ENCODE measurements at regions not wholly inside any gene's neighbourhood (a gene's known extent, or its start where the extent isn't known, plus 50 kb on each side); places are given as distances from the start of the nearest gene placed in this dataset.

GRCh38 chr3:86547692-86548091 lies 443.3 kb downstream of the VGLL3 start:
- no peak for DNase-seq (ENCODE audit: low read depth in 2 of 2)
- Histone ChIP-seq H3K9me3 (ENCODE audit: control insufficient read depth, insufficient read depth, low read depth, low read length) (no peaks in the 10 kb centered on the region), H2AFZ (ENCODE audit: low read length) (no peak overlapping the region), H3K9ac (ENCODE audit: insufficient read depth, low read length) (no peak overlapping the region), H3K4me3 (replicated peaks in 1 of 4; ENCODE audit: control extremely low read depth in 1 of 4, insufficient read depth in 1 of 4, low read depth in 3 of 4, low read length in 4 of 4) (no peak overlapping the region), H3K36me3 (ENCODE audit: control insufficient read depth, insufficient read depth, low read length) (no peaks in the 10 kb centered on the region), H3K4me1 (ENCODE audit: control insufficient read depth, extremely low read depth, insufficient read depth, low read length) (no peaks in the 10 kb centered on the region), H3K27me3 (ENCODE audit: control insufficient read depth, insufficient read depth, low read length) (no peaks in the 10 kb centered on the region), H4K20me1 (ENCODE audit: control insufficient read depth, extremely low read depth, insufficient read depth, low read length) (no peaks in the 10 kb centered on the region), H3K4me2 (ENCODE audit: extremely low read depth, insufficient read depth, low read length) (no peak overlapping the region), H3K79me2 (ENCODE audit: control insufficient read depth, insufficient read depth, low read length) (no peaks in the 10 kb centered on the region), H3K27ac (ENCODE audit: insufficient read depth, low read length) (no peak overlapping the region)
- TF ChIP-seq EZH2 (IDR thresholded peaks at IDR 0.05; ENCODE audit: low read length, missing control alignments), result no peak
- TF ChIP-seq CTCF (conservative IDR thresholded peaks at IDR 0.05 in 1 of 2, IDR thresholded peaks at IDR 0.05 in 1 of 2; ENCODE audit: low read depth in 1 of 2, low read length in 2 of 2), result no peak

- Histone ChIP-seq H2AFZ (ENCODE audit: low read length) (no peak overlapping the region), H3K4me1 (ENCODE audit: control insufficient read depth, extremely low read depth, insufficient read depth, low read length) (no peaks in the 10 kb centered on the region), H3K9ac (ENCODE audit: insufficient read depth, low read length) (no peak overlapping the region), H3K79me2 (ENCODE audit: control insufficient read depth, insufficient read depth, low read length) (no peaks in the 10 kb centered on the region), H3K4me3 (replicated peaks in 1 of 4; ENCODE audit: control extremely low read depth in 1 of 4, insufficient read depth in 1 of 4, low read depth in 3 of 4, low read length in 4 of 4) (no peak overlapping the region), H3K27me3 (ENCODE audit: control insufficient read depth, insufficient read depth, low read length) (no peaks in the 10 kb centered on the region), H3K27ac (ENCODE audit: insufficient read depth, low read length) (no peak overlapping the region), H4K20me1 (ENCODE audit: control insufficient read depth, extremely low read depth, insufficient read depth, low read length) (no peaks in the 10 kb centered on the region), H3K9me3 (ENCODE audit: control insufficient read depth, insufficient read depth, low read depth, low read length) (no peaks in the 10 kb centered on the region), H3K36me3 (ENCODE audit: control insufficient read depth, insufficient read depth, low read length) (no peaks in the 10 kb centered on the region), H3K4me2 (ENCODE audit: extremely low read depth, insufficient read depth, low read length) (no peak overlapping the region)
- DNase-seq (ENCODE audit: low read depth in 2 of 2), result no peak
- no peak for TF ChIP-seq EZH2 (IDR thresholded peaks at IDR 0.05; ENCODE audit: low read length, missing control alignments)
- TF ChIP-seq CTCF (conservative IDR thresholded peaks at IDR 0.05 in 1 of 2, IDR thresholded peaks at IDR 0.05 in 1 of 2; ENCODE audit: low read depth in 1 of 2, low read length in 2 of 2), result no peak
These were observed 453.8 kb downstream of the VGLL3 start for GRCh38 chr3:86537171-86537570.

GRCh38 chr3:86519819-86520218 lies 471.1 kb downstream of the VGLL3 start:
- Histone ChIP-seq H3K27me3 (ENCODE audit: control insufficient read depth, insufficient read depth, low read length) (no peaks in the 10 kb centered on the region), H3K79me2 (ENCODE audit: control insufficient read depth, insufficient read depth, low read length) (no peaks in the 10 kb centered on the region), H3K4me2 (ENCODE audit: extremely low read depth, insufficient read depth, low read length) (no peak overlapping the region), H2AFZ (ENCODE audit: low read length) (no peak overlapping the region), H3K4me1 (ENCODE audit: control insufficient read depth, extremely low read depth, insufficient read depth, low read length) (no peaks in the 10 kb centered on the region), H3K9ac (ENCODE audit: insufficient read depth, low read length) (no peak overlapping the region), H3K9me3 (ENCODE audit: control insufficient read depth, insufficient read depth, low read depth, low read length) (no peaks in the 10 kb centered on the region), H3K4me3 (replicated peaks in 1 of 4; ENCODE audit: control extremely low read depth in 1 of 4, insufficient read depth in 1 of 4, low read depth in 3 of 4, low read length in 4 of 4) (no peak overlapping the region), H3K36me3 (ENCODE audit: control insufficient read depth, insufficient read depth, low read length) (no peaks in the 10 kb centered on the region), H4K20me1 (ENCODE audit: control insufficient read depth, extremely low read depth, insufficient read depth, low read length) (no peaks in the 10 kb centered on the region), H3K27ac (ENCODE audit: insufficient read depth, low read length) (no peak overlapping the region)
- TF ChIP-seq EZH2 (IDR thresholded peaks at IDR 0.05; ENCODE audit: low read length, missing control alignments), result no peak
- TF ChIP-seq CTCF (conservative IDR thresholded peaks at IDR 0.05 in 1 of 2, IDR thresholded peaks at IDR 0.05 in 1 of 2; ENCODE audit: low read depth in 1 of 2, low read length in 2 of 2), result no peak
- no peak for DNase-seq (ENCODE audit: low read depth in 2 of 2)
